OCI-LY7 (cell line): ENCODE measurements at regions not wholly inside any gene's neighbourhood (a gene's known extent, or its start where the extent isn't known, plus 50 kb on each side); places are given as distances from the start of the nearest gene placed in this dataset.

Experiments
- EZH2phosphoT487 ChIP-seq: fragments of 200-600 bp; sonication (generic); IDR thresholded peaks from 2 replicates; pipeline ENCODE4 v1.6.1; 2018; ENCODE audit warnings: low read depth, borderline replicate concordance, mild to moderate bottlenecking, mixed run types, antibody characterized with exemption, low read length, moderate library complexity, mixed read lengths
- TF ChIP-seq, protein P1 (sequence below): fragments of 200-600 bp; sonication (generic); conservative IDR thresholded peaks from 2 replicates; pipeline ENCODE4 v1.5.1; 2014; ENCODE audit warnings: mild to moderate bottlenecking, antibody characterized with exemption, low read length, moderate library complexity, mixed read lengths

GRCh38 chr22:48432781-48433518 lies 1394.7 kb downstream of the BRD1 start:
- TF ChIP-seq, protein P1, sequence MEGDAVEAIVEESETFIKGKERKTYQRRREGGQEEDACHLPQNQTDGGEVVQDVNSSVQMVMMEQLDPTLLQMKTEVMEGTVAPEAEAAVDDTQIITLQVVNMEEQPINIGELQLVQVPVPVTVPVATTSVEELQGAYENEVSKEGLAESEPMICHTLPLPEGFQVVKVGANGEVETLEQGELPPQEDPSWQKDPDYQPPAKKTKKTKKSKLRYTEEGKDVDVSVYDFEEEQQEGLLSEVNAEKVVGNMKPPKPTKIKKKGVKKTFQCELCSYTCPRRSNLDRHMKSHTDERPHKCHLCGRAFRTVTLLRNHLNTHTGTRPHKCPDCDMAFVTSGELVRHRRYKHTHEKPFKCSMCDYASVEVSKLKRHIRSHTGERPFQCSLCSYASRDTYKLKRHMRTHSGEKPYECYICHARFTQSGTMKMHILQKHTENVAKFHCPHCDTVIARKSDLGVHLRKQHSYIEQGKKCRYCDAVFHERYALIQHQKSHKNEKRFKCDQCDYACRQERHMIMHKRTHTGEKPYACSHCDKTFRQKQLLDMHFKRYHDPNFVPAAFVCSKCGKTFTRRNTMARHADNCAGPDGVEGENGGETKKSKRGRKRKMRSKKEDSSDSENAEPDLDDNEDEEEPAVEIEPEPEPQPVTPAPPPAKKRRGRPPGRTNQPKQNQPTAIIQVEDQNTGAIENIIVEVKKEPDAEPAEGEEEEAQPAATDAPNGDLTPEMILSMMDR, result no peak
- TF ChIP-seq EZH2phosphoT487, result no peak
